SU-DHL-6 (cell line): ENCODE measurements at regions not wholly inside any gene's neighbourhood (a gene's known extent, or its start where the extent isn't known, plus 50 kb on each side); places are given as distances from the start of the nearest gene placed in this dataset.

Experiments used
- H2AFZ ChIP-seq: fragments of 200-600 bp; sonication (generic); 2 replicates; pipeline ENCODE4 v1.6.1; 2014; ENCODE audit warnings: low read depth, mild to moderate bottlenecking, moderate library complexity, mixed read lengths, antibody characterized with exemption, low read length; ENCODE audit not compliant: severe bottlenecking
- H3F3A ChIP-seq: fragments of 200-600 bp; shearing (Covaris generic); 2 replicates; pipeline ENCODE4 v1.6.0; 2016; ENCODE audit warnings: antibody characterized with exemption, mild to moderate bottlenecking; ENCODE audit not compliant: insufficient read depth
- H3K27ac ChIP-seq: fragments of 200-600 bp; sonication (generic); 2 replicates; pipeline ENCODE4 v1.5.1; 2016; ENCODE audit warnings: low read depth, mild to moderate bottlenecking, low read length, moderate library complexity, mixed read lengths
- H3K27me3 ChIP-seq: fragments of 200-600 bp; sonication (generic), shearing (Covaris generic); 2 replicates; pipeline ENCODE4 v1.6.0; 2014; ENCODE audit warnings: mild to moderate bottlenecking, low read length
- H3K36me3 ChIP-seq: fragments of 200-600 bp; sonication (generic); 2 replicates; pipeline ENCODE4 v1.6.1; 2014; ENCODE audit warnings: mild to moderate bottlenecking, low read length, mixed read lengths
- H3K4me2 ChIP-seq: fragments of 300-600, 200-600 bp; shearing (Covaris generic), sonication (generic); 2 replicates; pipeline ENCODE4 v1.6.0; 2014; ENCODE audit warnings: low read length, low read depth, mild to moderate bottlenecking; ENCODE audit not compliant: poor library complexity, severe bottlenecking
- H3K4me3 ChIP-seq: fragments of 200-600 bp; sonication (generic); 2 replicates; pipeline ENCODE4 v1.5.1; 2014; ENCODE audit warnings: antibody characterized with exemption, low read length, mild to moderate bottlenecking, mixed read lengths; ENCODE audit not compliant: insufficient read depth, poor library complexity, severe bottlenecking
- H3K79me2 ChIP-seq: fragments of 200-600 bp; sonication (generic); 2 replicates; pipeline ENCODE4 v1.6.1; 2014; ENCODE audit warnings: mild to moderate bottlenecking, low read length, moderate library complexity; ENCODE audit not compliant: insufficient read depth
- H3K9ac ChIP-seq: fragments of 200-600 bp; sonication (generic); 2 replicates; pipeline ENCODE4 v1.7.0; 2014; ENCODE audit warnings: mild to moderate bottlenecking, low read length
- H3K9me2 ChIP-seq: fragments of 200-600 bp; sonication (generic); replicated peaks from 2 replicates; pipeline ENCODE4 v1.6.1; 2014; ENCODE audit warnings: low read length; ENCODE audit not compliant: insufficient read depth
- H3K9me3 ChIP-seq: fragments of 200-600 bp; sonication (generic); 2 replicates; pipeline ENCODE4 v1.6.1; 2014; ENCODE audit warnings: low read length, mixed read lengths; ENCODE audit not compliant: insufficient read depth
- H4K20me1 ChIP-seq: fragments of 200-600 bp; sonication (generic); 2 replicates; pipeline ENCODE4 v1.6.1; 2014; ENCODE audit warnings: low read depth, mild to moderate bottlenecking, antibody characterized with exemption, low read length, moderate library complexity, mixed read lengths
- EZH2phosphoT487 ChIP-seq: fragments of 200-600 bp; sonication (generic), shearing (Covaris generic); conservative IDR thresholded peaks from 2 replicates; pipeline ENCODE4 v1.6.1; 2018; ENCODE audit warnings: mild to moderate bottlenecking, antibody characterized with exemption, low read length, moderate library complexity, mixed read lengths
- TF ChIP-seq, protein P1 (sequence below): fragments of 200-600 bp; sonication (generic); IDR thresholded peaks from one replicate; pipeline ENCODE4 v1.5.1; 2017; ENCODE audit warnings: antibody characterized with exemption, mild to moderate bottlenecking, low read length, moderate library complexity; ENCODE audit not compliant: insufficient read depth, poor library complexity, severe bottlenecking

DNA sequence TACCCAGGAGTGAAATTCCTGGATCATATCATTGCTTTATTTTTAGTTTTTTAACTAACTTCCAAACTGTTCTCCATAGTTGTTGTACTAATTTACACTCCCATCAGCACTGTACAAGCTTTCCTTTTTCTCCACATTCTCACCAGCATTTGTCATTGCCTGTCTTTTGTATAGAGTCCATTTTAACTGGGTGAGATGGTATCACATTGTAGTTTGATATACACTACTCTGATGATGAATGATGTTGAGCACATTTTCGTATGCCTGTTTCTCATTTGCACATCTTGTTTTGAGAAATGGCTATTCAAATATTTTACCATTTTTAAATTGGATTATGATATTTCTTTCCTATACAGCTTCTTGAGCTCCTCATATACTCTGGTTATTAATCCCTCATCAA is 1586.6 kb downstream of the SI start:
- no peaks in the 10 kb centered on the region for H3K79me2 ChIP-seq
- no peaks in the 10 kb centered on the region for H4K20me1 ChIP-seq
- peaks cover 17% of the 10 kb centered on the region; the same call in 1 of the 2 replicates for H3K9me3 ChIP-seq
- no peaks in the 10 kb centered on the region for H3F3A ChIP-seq
- no peak overlapping the region for H3K9ac ChIP-seq
- H3K9me2 ChIP-seq = no peaks in the 10 kb centered on the region
- H3K27ac ChIP-seq = no peak overlapping the region
- H3K27me3 ChIP-seq = no peaks in the 10 kb centered on the region
- H3K36me3 ChIP-seq = no peaks in the 10 kb centered on the region
- no peak overlapping the region for H3K4me2 ChIP-seq
- peak overlapping the region; percentile 3 for H2AFZ ChIP-seq
- TF ChIP-seq EZH2phosphoT487 = no peak
- TF ChIP-seq, protein P1, sequence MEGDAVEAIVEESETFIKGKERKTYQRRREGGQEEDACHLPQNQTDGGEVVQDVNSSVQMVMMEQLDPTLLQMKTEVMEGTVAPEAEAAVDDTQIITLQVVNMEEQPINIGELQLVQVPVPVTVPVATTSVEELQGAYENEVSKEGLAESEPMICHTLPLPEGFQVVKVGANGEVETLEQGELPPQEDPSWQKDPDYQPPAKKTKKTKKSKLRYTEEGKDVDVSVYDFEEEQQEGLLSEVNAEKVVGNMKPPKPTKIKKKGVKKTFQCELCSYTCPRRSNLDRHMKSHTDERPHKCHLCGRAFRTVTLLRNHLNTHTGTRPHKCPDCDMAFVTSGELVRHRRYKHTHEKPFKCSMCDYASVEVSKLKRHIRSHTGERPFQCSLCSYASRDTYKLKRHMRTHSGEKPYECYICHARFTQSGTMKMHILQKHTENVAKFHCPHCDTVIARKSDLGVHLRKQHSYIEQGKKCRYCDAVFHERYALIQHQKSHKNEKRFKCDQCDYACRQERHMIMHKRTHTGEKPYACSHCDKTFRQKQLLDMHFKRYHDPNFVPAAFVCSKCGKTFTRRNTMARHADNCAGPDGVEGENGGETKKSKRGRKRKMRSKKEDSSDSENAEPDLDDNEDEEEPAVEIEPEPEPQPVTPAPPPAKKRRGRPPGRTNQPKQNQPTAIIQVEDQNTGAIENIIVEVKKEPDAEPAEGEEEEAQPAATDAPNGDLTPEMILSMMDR = no peak
- H3K4me3 ChIP-seq = no peak overlapping the region

DNA sequence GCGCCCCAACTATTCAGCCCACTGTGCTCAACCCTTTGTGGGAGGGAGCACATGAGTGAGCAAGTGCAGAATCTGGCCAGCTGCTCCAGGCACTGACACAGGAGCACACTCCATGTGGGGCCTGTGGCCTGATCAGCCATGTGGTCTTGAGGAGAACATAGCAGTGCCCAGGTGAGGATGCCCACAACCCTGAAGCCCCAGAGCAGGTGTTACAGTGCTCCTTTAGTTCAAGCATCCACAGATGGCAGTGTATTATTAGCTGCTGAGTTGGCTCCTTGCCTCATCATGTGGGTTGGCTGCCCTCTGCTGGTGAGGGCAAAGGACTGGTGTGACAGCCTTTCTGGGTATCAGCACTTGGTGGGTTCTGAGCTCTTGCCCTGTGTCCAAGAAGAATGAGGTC is 1588.2 kb downstream of the SI start:
- H3K79me2 ChIP-seq = no peaks in the 10 kb centered on the region
- no peak overlapping the region for H3K4me3 ChIP-seq
- TF ChIP-seq, protein P1 = peak; percentile 10
- TF ChIP-seq EZH2phosphoT487 = no peak
- no peaks in the 10 kb centered on the region for H3F3A ChIP-seq
- H2AFZ ChIP-seq = no peak overlapping the region
- H3K27ac ChIP-seq = no peak overlapping the region
- H4K20me1 ChIP-seq = no peaks in the 10 kb centered on the region
- H3K9ac ChIP-seq = no peak overlapping the region
- H3K9me2 ChIP-seq = no peaks in the 10 kb centered on the region
- H3K36me3 ChIP-seq = no peaks in the 10 kb centered on the region
- no peaks in the 10 kb centered on the region for H3K27me3 ChIP-seq
- no peak overlapping the region for H3K4me2 ChIP-seq
- peaks cover 17% of the 10 kb centered on the region; the same call in 1 of the 2 replicates for H3K9me3 ChIP-seq

DNA sequence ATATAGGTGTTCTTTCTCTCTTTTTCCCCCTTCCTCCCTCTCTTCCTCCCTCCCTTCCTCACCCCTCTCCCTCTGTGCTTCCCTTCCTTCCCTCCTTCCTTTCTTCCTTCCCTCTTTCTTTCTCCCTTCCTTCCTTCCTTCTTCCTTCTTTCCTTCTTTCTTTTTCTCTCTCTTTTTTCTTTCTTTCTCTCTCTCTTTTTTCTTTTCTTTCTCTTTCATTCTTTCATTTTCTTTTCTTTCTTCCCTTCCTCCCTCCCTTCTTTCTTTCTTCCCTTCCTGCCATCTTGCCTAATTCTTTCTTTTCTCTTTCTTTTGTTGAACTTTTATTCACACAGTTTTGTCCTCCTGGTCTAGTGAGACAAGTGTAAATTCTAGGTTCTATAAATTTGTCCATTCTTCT is 1595.6 kb downstream of the SI start:
- H2AFZ ChIP-seq = peak overlapping the region; percentile 1
- no peaks in the 10 kb centered on the region for H3K79me2 ChIP-seq
- no peak overlapping the region for H3K9ac ChIP-seq

More for the DNA sequence above, 1595.6 kb downstream of the SI start:
- Histone ChIP-seq H3K9me3 (no peaks in the 10 kb centered on the region; the same call in 1 of the 2 replicates), H3K4me2 (no peak overlapping the region), H3K27me3 (no peaks in the 10 kb centered on the region), H3K36me3 (no peaks in the 10 kb centered on the region), H3K9me2 (no peaks in the 10 kb centered on the region), H3K4me3 (no peak overlapping the region), H3F3A (no peaks in the 10 kb centered on the region), H3K27ac (no peak overlapping the region), H4K20me1 (no peaks in the 10 kb centered on the region)
- no peak for TF ChIP-seq EZH2phosphoT487
- TF ChIP-seq, protein P1 = no peak
